ENCODE measurements at regions not wholly inside any gene's neighbourhood (a gene's known extent, or its start where the extent isn't known, plus 50 kb on each side); places are given as distances from the start of the nearest gene placed in this dataset.

GRCh38 chr6:156004796-156005195, 549.2 kb upstream of the NOX3 start:
- POLR2A ChIA-PET (ENCODE audit: unreplicated experiment) = no interaction called here
- BruUV-seq (replicated peaks) = no TSS peak

More at GRCh38 chr6:156004796-156005195, 549.2 kb upstream of the NOX3 start:
- Histone ChIP-seq H2BK120ac (ENCODE audit: low read depth, low read length) (no peak overlapping the region), H3K4ac (ENCODE audit: low read depth, low read length) (no peak overlapping the region), H3K36me3 (ENCODE audit: control insufficient read depth, insufficient read depth, low read length) (no peaks in the 10 kb centered on the region), H3K79me1 (ENCODE audit: low read depth in 1 of 2, low read length in 2 of 2) (no peaks in the 10 kb centered on the region), H2BK20ac (ENCODE audit: low read depth, low read length) (no peak overlapping the region), H3K9me1 (ENCODE audit: insufficient read depth, low read length) (no peaks in the 10 kb centered on the region), H3K27ac (ENCODE audit: insufficient read depth, low read length) (no peak overlapping the region), H3K4me3 (ENCODE audit: insufficient read depth, low read depth, low read length) (no peak overlapping the region), H4K91ac (ENCODE audit: insufficient read depth, low read depth, low read length) (no peak overlapping the region), H2BK5ac (ENCODE audit: low read depth, low read length, poor library complexity, severe bottlenecking) (no peak overlapping the region), H2AK5ac (ENCODE audit: low read depth, low read length) (no peak overlapping the region), H4K20me1 (ENCODE audit: insufficient read depth, low read length) (no peaks in the 10 kb centered on the region), H4K5ac (ENCODE audit: low read depth, low read length) (no peak overlapping the region), H3K56ac (ENCODE audit: extremely low read depth, insufficient read depth, low read length) (no peak overlapping the region), H3K23ac (ENCODE audit: low read depth, low read length) (no peak overlapping the region), H2AK9ac (replicated peaks; ENCODE audit: low read depth, low read length, poor library complexity) (no peak overlapping the region), H2BK15ac (ENCODE audit: low read depth, low read length) (no peak overlapping the region), H3K27me3 (ENCODE audit: control insufficient read depth, insufficient read depth, low read length) (no peaks in the 10 kb centered on the region), H4K8ac (ENCODE audit: low read depth in 2 of 2, low read length in 2 of 2) (no peak overlapping the region), H3K18ac (ENCODE audit: low read depth, low read length) (no peak overlapping the region), H3K9me3 (ENCODE audit: control insufficient read depth, insufficient read depth, low read length) (no peaks in the 10 kb centered on the region), H3K9ac (ENCODE audit: low read depth, low read length) (no peak overlapping the region), H3K4me2 (ENCODE audit: low read depth, low read length) (no peak overlapping the region), H3K4me1 (ENCODE audit: control insufficient read depth, insufficient read depth, low read length) (peaks cover 3% of the 10 kb centered on the region; the same call in 1 of the 2 replicates), H2AFZ (replicated peaks; ENCODE audit: low read length, poor library complexity) (no peak overlapping the region), H3K14ac (replicated peaks; ENCODE audit: low read depth, low read length) (no peak overlapping the region)
- ATAC-seq (ENCODE audit: low read depth) (no peak), DNase-seq (no peak)
- intact Hi-C loops (cut with micrococcal nuclease) (no loop called here), in situ Hi-C loops (cut with MboI; ENCODE audit: low sequenced_read_pairs) (no loop called here), dilution Hi-C loops (cut with HindIII; ENCODE audit: low sequenced_read_pairs, unreplicated experiment) (no loop called here)
- TF ChIP-seq CEBPB (IDR thresholded peaks at IDR 0.05; ENCODE audit: low read depth, low read length) = no peak
- TF ChIP-seq MAZ (IDR thresholded peaks at IDR 0.05; ENCODE audit: borderline replicate concordance, low read depth, low read length) = no peak
- no peak for TF ChIP-seq SMC3 (IDR thresholded peaks at IDR 0.05; ENCODE audit: low read depth, low read length)
- TF ChIP-seq USF2 (IDR thresholded peaks at IDR 0.05; ENCODE audit: low read depth, low read length) = no peak
- no peak for TF ChIP-seq RAD21 (IDR thresholded peaks at IDR 0.05; ENCODE audit: low read length)
- TF ChIP-seq MXI1 (IDR thresholded peaks at IDR 0.05; ENCODE audit: borderline replicate concordance, low read depth, low read length) = no peak
- no peak for TF ChIP-seq RCOR1 (IDR thresholded peaks at IDR 0.05; ENCODE audit: insufficient replicate concordance, low read length)
- CTCF ChIA-PET = no interaction called here
- no CpG with 5 or more reads among the region's 2 CpGs for WGBS, 2 experiments (ENCODE audit: extremely low coverage in 2 of 2, insufficient read length in 1 of 2)
